Mesothelial cell of epicardium (in vitro differentiated cells): ENCODE measurements at regions not wholly inside any gene's neighbourhood (a gene's known extent, or its start where the extent isn't known, plus 50 kb on each side); places are given as distances from the start of the nearest gene placed in this dataset.

Source experiments
- DNase-seq, 2 experiments: peaks; one replicate each; pipeline ENCODE4 v3.0.0; 2021; ENCODE audit warnings: low spot score in 2 of 2; ENCODE audit not compliant: unreplicated experiment in 2 of 2
- H3K27ac Mint-ChIP-seq: 2 replicates; pipeline ENCODE4 v1.8.0; 2021; ENCODE audit warnings: mixed read lengths
- H3K27me3 Mint-ChIP-seq: 2 replicates; pipeline ENCODE4 v1.8.0; 2021; ENCODE audit warnings: low read depth, mixed read lengths
- H3K36me3 Mint-ChIP-seq: 2 replicates; pipeline ENCODE4 v1.8.0; 2021; ENCODE audit warnings: mixed read lengths
- H3K4me1 Mint-ChIP-seq: 2 replicates; pipeline ENCODE4 v1.8.0; 2021; ENCODE audit warnings: mixed read lengths
- H3K4me3 Mint-ChIP-seq: 2 replicates; pipeline ENCODE4 v1.8.0; 2021; ENCODE audit warnings: mild to moderate bottlenecking, moderate library complexity, mixed read lengths
- H3K9me3 Mint-ChIP-seq: 2 replicates; pipeline ENCODE4 v1.8.0; 2021; ENCODE audit warnings: mixed read lengths
- TF ChIP-seq, protein P1 (sequence below): fragments of 200-600 bp; sonication (generic); IDR thresholded peaks from one replicate; pipeline ENCODE4 v1.5.0; 2021; ENCODE audit warnings: antibody characterized with exemption; ENCODE audit not compliant: unreplicated experiment

DNA sequence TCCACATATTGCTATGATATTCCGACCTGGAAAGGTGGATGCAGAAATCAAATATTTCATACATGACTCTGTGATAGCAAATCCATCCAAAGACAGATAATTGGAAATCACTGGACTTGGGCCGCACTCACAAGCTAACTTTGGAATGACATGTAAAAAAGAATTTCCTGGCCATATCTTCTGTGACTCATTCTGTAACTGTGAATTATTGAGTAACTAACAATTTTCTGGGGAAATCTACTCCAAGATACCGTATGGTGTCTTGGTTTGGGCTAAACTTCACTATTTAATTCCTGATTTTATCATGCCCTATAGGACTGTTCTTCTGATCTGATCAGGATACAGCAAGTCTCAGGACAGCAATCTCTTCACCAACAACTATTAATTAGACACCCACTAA is 92.7 kb upstream of the LY86 start:
- H3K9me3 Mint-ChIP-seq, result no peaks in the 10 kb centered on the region
- no peaks in the 10 kb centered on the region for H3K36me3 Mint-ChIP-seq
- TF ChIP-seq, protein P1, sequence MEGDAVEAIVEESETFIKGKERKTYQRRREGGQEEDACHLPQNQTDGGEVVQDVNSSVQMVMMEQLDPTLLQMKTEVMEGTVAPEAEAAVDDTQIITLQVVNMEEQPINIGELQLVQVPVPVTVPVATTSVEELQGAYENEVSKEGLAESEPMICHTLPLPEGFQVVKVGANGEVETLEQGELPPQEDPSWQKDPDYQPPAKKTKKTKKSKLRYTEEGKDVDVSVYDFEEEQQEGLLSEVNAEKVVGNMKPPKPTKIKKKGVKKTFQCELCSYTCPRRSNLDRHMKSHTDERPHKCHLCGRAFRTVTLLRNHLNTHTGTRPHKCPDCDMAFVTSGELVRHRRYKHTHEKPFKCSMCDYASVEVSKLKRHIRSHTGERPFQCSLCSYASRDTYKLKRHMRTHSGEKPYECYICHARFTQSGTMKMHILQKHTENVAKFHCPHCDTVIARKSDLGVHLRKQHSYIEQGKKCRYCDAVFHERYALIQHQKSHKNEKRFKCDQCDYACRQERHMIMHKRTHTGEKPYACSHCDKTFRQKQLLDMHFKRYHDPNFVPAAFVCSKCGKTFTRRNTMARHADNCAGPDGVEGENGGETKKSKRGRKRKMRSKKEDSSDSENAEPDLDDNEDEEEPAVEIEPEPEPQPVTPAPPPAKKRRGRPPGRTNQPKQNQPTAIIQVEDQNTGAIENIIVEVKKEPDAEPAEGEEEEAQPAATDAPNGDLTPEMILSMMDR, result no peak
- no peaks in the 10 kb centered on the region for H3K4me1 Mint-ChIP-seq
- peaks cover 40% of the 10 kb centered on the region for H3K27me3 Mint-ChIP-seq
- no peak overlapping the region for H3K4me3 Mint-ChIP-seq
- DNase-seq, result no peak
- no peak overlapping the region for H3K27ac Mint-ChIP-seq

DNA sequence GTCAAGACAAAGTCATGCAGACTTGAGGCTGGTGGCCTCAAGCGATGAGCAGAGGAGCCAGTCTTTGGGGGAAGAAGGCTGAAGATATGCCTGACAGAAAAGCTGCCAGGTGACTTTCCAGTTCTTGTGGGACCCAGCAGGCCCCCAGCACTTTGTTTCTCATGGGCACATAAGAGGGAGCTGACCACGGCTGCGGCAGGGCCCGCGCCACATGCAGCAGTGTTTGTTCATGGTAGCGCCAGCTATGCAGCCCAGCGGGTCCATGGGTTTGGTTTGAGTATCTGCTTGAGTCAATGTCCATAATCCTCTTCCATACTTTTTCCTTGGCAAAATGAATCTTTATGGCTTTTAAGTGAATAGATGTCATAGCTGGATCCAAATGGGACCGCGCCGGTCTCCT is 91.0 kb upstream of the LY86 start:
- Mint-ChIP-seq H3K27ac (no peak overlapping the region), H3K4me3 (no peak overlapping the region), H3K36me3 (no peaks in the 10 kb centered on the region), H3K4me1 (no peaks in the 10 kb centered on the region), H3K27me3 (peaks cover 35% of the 10 kb centered on the region), H3K9me3 (no peaks in the 10 kb centered on the region)
- TF ChIP-seq, protein P1, result no peak
- no peak for DNase-seq

DNA sequence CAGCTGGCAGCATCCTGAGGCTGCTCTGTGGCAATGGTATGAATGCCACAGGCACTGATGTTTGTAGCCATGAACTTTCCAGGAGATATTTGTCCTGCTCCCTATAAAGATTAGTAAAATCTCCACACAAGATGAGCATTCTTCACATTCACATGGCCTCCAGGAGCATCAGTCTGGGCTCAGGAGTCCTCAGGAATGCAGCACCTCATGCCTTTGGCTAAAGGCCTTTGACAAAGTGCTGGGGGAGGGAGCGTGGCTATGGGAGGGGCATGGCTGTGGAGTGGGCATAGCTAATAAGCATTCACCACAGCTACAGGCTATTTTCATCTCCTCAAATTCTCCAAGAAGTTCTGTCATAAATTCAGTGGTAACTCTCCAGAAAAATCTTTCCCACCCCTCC is 90.5 kb upstream of the LY86 start:
- no peak for DNase-seq
- Mint-ChIP-seq H3K36me3 (no peaks in the 10 kb centered on the region), H3K4me3 (no peak overlapping the region), H3K4me1 (no peaks in the 10 kb centered on the region), H3K27ac (no peak overlapping the region), H3K27me3 (peaks cover 35% of the 10 kb centered on the region), H3K9me3 (no peaks in the 10 kb centered on the region)
- TF ChIP-seq, protein P1, result no peak

DNA sequence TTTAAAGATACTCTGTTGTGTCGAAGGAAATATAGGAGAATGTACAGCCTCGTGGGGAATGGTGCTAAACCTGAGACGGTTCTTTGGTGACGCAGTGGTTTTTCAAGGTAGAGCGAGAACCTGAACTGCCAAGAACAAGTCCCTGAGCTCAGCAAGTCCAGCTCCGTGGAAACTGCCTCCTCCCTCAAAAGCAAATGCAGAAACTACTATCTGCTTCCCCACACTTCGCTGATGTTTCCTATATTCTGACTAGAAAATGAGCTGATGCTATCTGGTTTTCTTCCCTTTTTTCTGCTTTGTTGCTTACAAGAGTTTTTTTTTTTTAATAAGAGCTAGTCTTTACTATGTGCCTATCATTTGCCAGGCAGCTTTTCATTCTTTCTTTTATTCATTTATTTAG is 85.3 kb upstream of the LY86 start:
- H3K36me3 Mint-ChIP-seq, result no peaks in the 10 kb centered on the region
- H3K4me1 Mint-ChIP-seq, result no peaks in the 10 kb centered on the region
- peaks cover 4% of the 10 kb centered on the region for H3K9me3 Mint-ChIP-seq
- H3K27me3 Mint-ChIP-seq, result peaks cover 54% of the 10 kb centered on the region
- TF ChIP-seq, protein P1, result no peak
- no peak overlapping the region for H3K4me3 Mint-ChIP-seq
- no peak overlapping the region for H3K27ac Mint-ChIP-seq
- no peak for DNase-seq

DNA sequence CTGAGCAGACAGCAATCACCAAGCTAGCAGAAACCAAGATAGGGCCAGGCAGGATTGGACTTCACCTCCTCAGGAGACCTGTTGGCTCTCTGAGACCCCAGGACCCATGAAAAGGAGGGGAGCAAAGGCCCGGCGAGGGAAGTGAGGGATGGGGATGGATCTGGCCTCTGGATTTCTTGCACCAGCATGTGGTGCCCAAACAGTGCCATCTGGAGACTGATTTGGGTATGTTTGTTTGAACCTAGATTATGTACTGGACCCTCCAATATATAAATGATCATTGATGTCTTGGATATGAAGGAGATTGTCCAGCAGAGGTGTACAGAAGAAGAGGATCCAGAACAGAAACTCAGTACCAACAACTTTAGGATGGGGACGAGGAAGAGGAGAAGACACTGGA is 83.4 kb upstream of the LY86 start:
- DNase-seq, result no peak

More for the DNA sequence above, 83.4 kb upstream of the LY86 start:
- Mint-ChIP-seq H3K36me3 (no peaks in the 10 kb centered on the region), H3K27ac (no peak overlapping the region), H3K27me3 (peaks cover 54% of the 10 kb centered on the region), H3K4me3 (no peak overlapping the region), H3K9me3 (peaks cover 9% of the 10 kb centered on the region), H3K4me1 (no peaks in the 10 kb centered on the region)
- TF ChIP-seq, protein P1, result no peak
